ENCODE measurements at regions not wholly inside any gene's neighbourhood (a gene's known extent, or its start where the extent isn't known, plus 50 kb on each side); places are given as distances from the start of the nearest gene placed in this dataset.

- H3K4me3 ChIP-seq (ENCODE audit: low read depth, poor library complexity, severe bottlenecking): no peak overlapping the region
- TF ChIP-seq POLR2A (IDR thresholded peaks at IDR 0.05) (no peak), CTCF (IDR thresholded peaks at IDR 0.05) (no peak)
- intact Hi-C loops (cut with DNase I; ENCODE audit: low total_unique reads): no loop called here
- DNase-seq (ENCODE audit: low spot score in 2 of 2): no peak
- whole genome bisulfite sequencing, 2 donors: 97 to 100% methylated on average over 1 of the region's 1 CpG
Observed at GRCh38 chr20:11296221-11296620, 621.5 kb upstream of the BTBD3 start.

- H3K4me3 ChIP-seq (ENCODE audit: low read depth, poor library complexity, severe bottlenecking): no peak overlapping the region
- DNase-seq (ENCODE audit: low spot score in 2 of 2): no peak
- intact Hi-C loops (cut with DNase I; ENCODE audit: low total_unique reads): no loop called here
- TF ChIP-seq POLR2A (IDR thresholded peaks at IDR 0.05) (no peak), CTCF (IDR thresholded peaks at IDR 0.05) (no peak)
Observed at GRCh38 chr20:11296951-11297350, 620.7 kb upstream of the BTBD3 start.

GRCh38 chr20:11301699-11302098 is 616.0 kb upstream of the BTBD3 start:
- no peak for TF ChIP-seq POLR2A (IDR thresholded peaks at IDR 0.05)
- 72 to 86% methylated on average over 10 of the region's 10 CpGs for WGBS, 2 donors
- no peak for DNase-seq (ENCODE audit: low spot score in 2 of 2)
- intact Hi-C loops (cut with DNase I; ENCODE audit: low total_unique reads): no loop called here
- no peak overlapping the region for H3K4me3 ChIP-seq (ENCODE audit: low read depth, poor library complexity, severe bottlenecking)

- WGBS, 2 donors: 25 to 50% methylated on average over 3 of the region's 3 CpGs
- DNase-seq (ENCODE audit: low spot score in 2 of 2): no peak
- intact Hi-C loops (cut with DNase I; ENCODE audit: low total_unique reads): no loop called here
- TF ChIP-seq CTCF (IDR thresholded peaks at IDR 0.05) (no peak), POLR2A (IDR thresholded peaks at IDR 0.05) (no peak)
- H3K4me3 ChIP-seq (ENCODE audit: low read depth, poor library complexity, severe bottlenecking): no peak overlapping the region
Observed at GRCh38 chr20:11302436-11302835, 615.3 kb upstream of the BTBD3 start.

GRCh38 chr20:11304795-11305194 is 612.9 kb upstream of the BTBD3 start:
- H3K4me3 ChIP-seq (ENCODE audit: low read depth, poor library complexity, severe bottlenecking): no peak overlapping the region
- 64 to 79% methylated on average over 3 of the region's 3 CpGs for WGBS, 2 donors
- no peak for DNase-seq (ENCODE audit: low spot score in 2 of 2)
- intact Hi-C loops (cut with DNase I; ENCODE audit: low total_unique reads): no loop called here
- no peak for TF ChIP-seq POLR2A (IDR thresholded peaks at IDR 0.05)
- no peak for TF ChIP-seq CTCF (IDR thresholded peaks at IDR 0.05)

GRCh38 chr20:11305406-11305805 is 612.3 kb upstream of the BTBD3 start:
- DNase-seq (ENCODE audit: low spot score in 2 of 2): no peak
- WGBS, 2 donors: 17 to 51% methylated on average over 2 of the region's 2 CpGs
- TF ChIP-seq POLR2A (IDR thresholded peaks at IDR 0.05): no peak
- TF ChIP-seq CTCF (IDR thresholded peaks at IDR 0.05): no peak
- no peak overlapping the region for H3K4me3 ChIP-seq (ENCODE audit: low read depth, poor library complexity, severe bottlenecking)
- intact Hi-C loops (cut with DNase I; ENCODE audit: low total_unique reads): no loop called here

Data from lower leg skin (tissue), 4 donors.